GM23248 (cell line): ENCODE measurements at regions not wholly inside any gene's neighbourhood (a gene's known extent, or its start where the extent isn't known, plus 50 kb on each side); places are given as distances from the start of the nearest gene placed in this dataset.

ENCODE experiments used
- DNase-seq: peaks from one replicate; pipeline ENCODE4 v3.0.0-alpha.2; 2015
- H2AFZ ChIP-seq: fragments of 200-600 bp; sonication (generic); 2 replicates; pipeline ENCODE4 v1.6.1; 2016; ENCODE audit warnings: antibody characterized with exemption
- H3F3A ChIP-seq: fragments of 200-600 bp; sonication (generic); 2 replicates; pipeline ENCODE4 v1.6.1; 2016; ENCODE audit warnings: mild to moderate bottlenecking, antibody characterized with exemption, mixed run types; ENCODE audit not compliant: insufficient read depth
- H3K27ac ChIP-seq: fragments of 200-600 bp; sonication (generic); 2 replicates; pipeline ENCODE4 v1.5.1; 2016; ENCODE audit warnings: mild to moderate bottlenecking
- H3K27me3 ChIP-seq: fragments of 200-600 bp; sonication (generic); replicated peaks from 2 replicates; pipeline ENCODE4 v1.6.1; 2016; ENCODE audit warnings: mild to moderate bottlenecking; ENCODE audit not compliant: insufficient read depth
- H3K36me3 ChIP-seq: fragments of 200-600 bp; sonication (generic); 2 replicates; pipeline ENCODE4 v1.6.1; 2016; ENCODE audit warnings: low read depth, mild to moderate bottlenecking
- H3K4me1 ChIP-seq: fragments of 200-600 bp; sonication (generic); 2 replicates; pipeline ENCODE4 v1.6.1; 2016; ENCODE audit warnings: mild to moderate bottlenecking; ENCODE audit not compliant: insufficient read depth
- H3K4me2 ChIP-seq: fragments of 200-600 bp; sonication (generic); one replicate; pipeline ENCODE4 v1.6.1; 2016; ENCODE audit warnings: mild to moderate bottlenecking; ENCODE audit not compliant: unreplicated experiment
- H3K4me3 ChIP-seq: fragments of 200-600 bp; sonication (generic); 2 replicates; pipeline ENCODE4 v1.5.1; 2016; ENCODE audit warnings: mild to moderate bottlenecking
- H3K79me2 ChIP-seq: fragments of 200-600 bp; sonication (generic); 2 replicates; pipeline ENCODE4 v1.6.1; 2016; ENCODE audit warnings: mild to moderate bottlenecking; ENCODE audit not compliant: insufficient read depth
- H3K9ac ChIP-seq: fragments of 200-600 bp; sonication (generic); 2 replicates; pipeline ENCODE4 v1.6.1; 2016; ENCODE audit warnings: mild to moderate bottlenecking
- H3K9me2 ChIP-seq: fragments of 200-600 bp; sonication (generic); 2 replicates; pipeline ENCODE4 v1.6.1; 2016; ENCODE audit warnings: mixed run types, mild to moderate bottlenecking, moderate library complexity; ENCODE audit not compliant: insufficient read depth
- H3K9me3 ChIP-seq: fragments of 200-600 bp; sonication (generic); one replicate; pipeline ENCODE4 v1.6.1; 2017; ENCODE audit warnings: low read depth
- H4K20me1 ChIP-seq: fragments of 200-600 bp; sonication (generic); 2 replicates; pipeline ENCODE4 v1.6.0; 2016; ENCODE audit not compliant: insufficient read depth
- EZH2 ChIP-seq: fragments of 200-600 bp; sonication (generic); IDR thresholded peaks from 2 replicates; pipeline ENCODE4 v1.6.1; 2018; ENCODE audit warnings: antibody characterized with exemption, mild to moderate bottlenecking; ENCODE audit not compliant: insufficient read depth, poor library complexity, severe bottlenecking
- EZH2phosphoT487 ChIP-seq: fragments of 200-600 bp; sonication (generic); IDR thresholded peaks from 2 replicates; pipeline ENCODE4 v1.6.1; 2018; ENCODE audit warnings: antibody characterized with exemption, moderate library complexity, mild to moderate bottlenecking, low read depth; ENCODE audit not compliant: insufficient read depth
- WGBS, 2 experiments: methylation state at CpG; one replicate each; pipeline ENCODE4 v1.1.6; 2015 to 2017; ENCODE audit warnings: low lambda C conversion rate in 2 of 2, low coverage in 1 of 2; ENCODE audit errors: missing lambda C conversion rate in 2 of 2; 5-methylcytosine and 5-hydroxymethylcytosine counted together
- in situ Hi-C: fragments of 300-500 bp; cut with MboI; formaldehyde crosslinking; loops from 2 replicates; pipeline ENCODE4 v1.15.0; 2020

- H3K36me3 ChIP-seq: no peaks in the 10 kb centered on the region
- peak; percentile 21 for DNase-seq
- H2AFZ ChIP-seq: no peak overlapping the region
- no peak for TF ChIP-seq EZH2
- no peak for TF ChIP-seq EZH2phosphoT487
- no peak overlapping the region for H3K4me2 ChIP-seq
- H3K9me2 ChIP-seq: peaks cover 3% of the 10 kb centered on the region; the same call in 1 of the 2 replicates
- 85 to 89% methylated on average over 6 of the region's 6 CpGs for WGBS, 2 experiments
- in situ Hi-C loops: no loop called here
- H3K9me3 ChIP-seq: no peaks in the 10 kb centered on the region
- H3K9ac ChIP-seq: no peak overlapping the region
- no peaks in the 10 kb centered on the region for H3K4me1 ChIP-seq
- no peaks in the 10 kb centered on the region for H3F3A ChIP-seq
- H3K27me3 ChIP-seq: no peaks in the 10 kb centered on the region
- no peak overlapping the region for H3K4me3 ChIP-seq
- H4K20me1 ChIP-seq: no peaks in the 10 kb centered on the region
- H3K27ac ChIP-seq: no peak overlapping the region
- H3K79me2 ChIP-seq: no peaks in the 10 kb centered on the region
Observed at GRCh38 chr7:16318989-16319915, 102.1 kb downstream of the CRPPA start.

- Histone ChIP-seq H3K4me3 (no peak overlapping the region), H3K36me3 (no peaks in the 10 kb centered on the region), H3K79me2 (no peaks in the 10 kb centered on the region), H3K4me1 (no peaks in the 10 kb centered on the region), H3K27me3 (no peaks in the 10 kb centered on the region), H3K9me3 (no peaks in the 10 kb centered on the region), H3F3A (no peaks in the 10 kb centered on the region), H3K9me2 (peaks cover 3% of the 10 kb centered on the region; the same call in 1 of the 2 replicates), H2AFZ (no peak overlapping the region), H3K27ac (no peak overlapping the region), H4K20me1 (no peaks in the 10 kb centered on the region), H3K4me2 (no peak overlapping the region), H3K9ac (no peak overlapping the region)
- DNase-seq: no peak
- TF ChIP-seq EZH2 (no peak), EZH2phosphoT487 (no peak)
- in situ Hi-C loops: no loop called here
Observed at GRCh38 chr7:16318463-16318862, 102.9 kb downstream of the CRPPA start.

- no peak overlapping the region for H2AFZ ChIP-seq
- H3K36me3 ChIP-seq: no peaks in the 10 kb centered on the region
- TF ChIP-seq EZH2phosphoT487 (no peak), EZH2 (no peak)
- H3F3A ChIP-seq: no peaks in the 10 kb centered on the region
- no peak overlapping the region for H3K9ac ChIP-seq
- 89 to 92% methylated on average over 1 of the region's 1 CpG for WGBS, 2 experiments
- H3K9me3 ChIP-seq: no peaks in the 10 kb centered on the region
- in situ Hi-C loops: no loop called here
- no peaks in the 10 kb centered on the region for H3K79me2 ChIP-seq
- no peak for DNase-seq
- no peaks in the 10 kb centered on the region for H4K20me1 ChIP-seq
- no peak overlapping the region for H3K4me2 ChIP-seq
- H3K27ac ChIP-seq: no peak overlapping the region
- no peaks in the 10 kb centered on the region for H3K9me2 ChIP-seq
- H3K27me3 ChIP-seq: no peaks in the 10 kb centered on the region
- H3K4me3 ChIP-seq: no peak overlapping the region
- H3K4me1 ChIP-seq: no peaks in the 10 kb centered on the region
Observed at GRCh38 chr7:16317406-16317805, 103.9 kb downstream of the CRPPA start.

GRCh38 chr7:16315280-16315679 is 106.1 kb downstream of the CRPPA start:
- Histone ChIP-seq H3K36me3 (no peaks in the 10 kb centered on the region), H3K4me3 (no peak overlapping the region), H4K20me1 (no peaks in the 10 kb centered on the region), H3K4me1 (no peaks in the 10 kb centered on the region), H3K79me2 (no peaks in the 10 kb centered on the region), H3K9me2 (no peaks in the 10 kb centered on the region; the same call in 1 of the 2 replicates), H3K27ac (no peak overlapping the region), H3K4me2 (no peak overlapping the region), H3K9me3 (no peaks in the 10 kb centered on the region), H2AFZ (no peak overlapping the region), H3K9ac (no peak overlapping the region), H3F3A (no peaks in the 10 kb centered on the region), H3K27me3 (no peaks in the 10 kb centered on the region)
- 89 to 94% methylated on average over 3 of the region's 3 CpGs for WGBS, 2 experiments
- in situ Hi-C loops: no loop called here
- no peak for TF ChIP-seq EZH2phosphoT487
- no peak for TF ChIP-seq EZH2
- DNase-seq: no peak
